GM12891 (cell line): ENCODE measurements at regions not wholly inside any gene's neighbourhood (a gene's known extent, or its start where the extent isn't known, plus 50 kb on each side); places are given as distances from the start of the nearest gene placed in this dataset.
"Not testable (repeated sequence)": the region's sequence is repeated elsewhere in the genome, so short reads cannot be mapped to it uniquely, and the experiment has no call there.

Source experiments
- POLR2A ChIP-seq: IDR thresholded peaks from 2 replicates; pipeline ENCODE4 v1.6.1; 2011; ENCODE audit warnings: low read depth, low read length, control low read depth
- SPI1 ChIP-seq: IDR thresholded peaks from 2 replicates; pipeline ENCODE4 v1.6.1; 2011; ENCODE audit warnings: low read depth, low read length, control low read depth
- TAF1 ChIP-seq: IDR thresholded peaks from 2 replicates; pipeline ENCODE4 v1.6.1; 2011; ENCODE audit warnings: low read depth, low read length, control low read depth

GRCh38 chr4:187671958-187672357, 323.6 kb upstream of the ZFP42 start:
- TF ChIP-seq POLR2A, TAF1, SPI1: not testable (repeated sequence)
